ENCODE measurements at regions not wholly inside any gene's neighbourhood (a gene's known extent, or its start where the extent isn't known, plus 50 kb on each side); places are given as distances from the start of the nearest gene placed in this dataset.

DNA sequence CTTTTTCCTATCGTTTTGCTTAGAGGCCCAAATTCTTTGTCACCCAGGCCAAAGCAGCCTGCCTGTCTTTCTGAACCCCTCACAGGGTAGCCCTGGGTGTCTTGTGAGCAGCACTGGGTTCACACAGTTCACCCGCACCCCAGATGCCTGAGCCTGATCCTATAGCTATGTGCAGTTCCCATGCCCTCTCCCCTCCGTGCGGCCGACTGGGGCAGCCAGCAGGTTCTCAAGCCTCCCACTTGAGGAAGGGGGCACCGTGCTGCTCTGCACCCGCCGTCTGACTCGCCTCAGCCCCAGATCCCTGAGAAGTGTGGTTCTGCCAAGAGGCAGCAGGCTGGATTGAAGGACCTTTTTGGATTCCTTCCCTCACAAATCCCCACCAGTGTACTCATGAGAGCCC lies 89.0 kb downstream of the PSMB1 start:
- TF ChIP-seq POLR2A (IDR thresholded peaks at IDR 0.05) = no peak
- TF ChIP-seq, protein P1, sequence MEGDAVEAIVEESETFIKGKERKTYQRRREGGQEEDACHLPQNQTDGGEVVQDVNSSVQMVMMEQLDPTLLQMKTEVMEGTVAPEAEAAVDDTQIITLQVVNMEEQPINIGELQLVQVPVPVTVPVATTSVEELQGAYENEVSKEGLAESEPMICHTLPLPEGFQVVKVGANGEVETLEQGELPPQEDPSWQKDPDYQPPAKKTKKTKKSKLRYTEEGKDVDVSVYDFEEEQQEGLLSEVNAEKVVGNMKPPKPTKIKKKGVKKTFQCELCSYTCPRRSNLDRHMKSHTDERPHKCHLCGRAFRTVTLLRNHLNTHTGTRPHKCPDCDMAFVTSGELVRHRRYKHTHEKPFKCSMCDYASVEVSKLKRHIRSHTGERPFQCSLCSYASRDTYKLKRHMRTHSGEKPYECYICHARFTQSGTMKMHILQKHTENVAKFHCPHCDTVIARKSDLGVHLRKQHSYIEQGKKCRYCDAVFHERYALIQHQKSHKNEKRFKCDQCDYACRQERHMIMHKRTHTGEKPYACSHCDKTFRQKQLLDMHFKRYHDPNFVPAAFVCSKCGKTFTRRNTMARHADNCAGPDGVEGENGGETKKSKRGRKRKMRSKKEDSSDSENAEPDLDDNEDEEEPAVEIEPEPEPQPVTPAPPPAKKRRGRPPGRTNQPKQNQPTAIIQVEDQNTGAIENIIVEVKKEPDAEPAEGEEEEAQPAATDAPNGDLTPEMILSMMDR (IDR thresholded peaks at IDR 0.05) = no peak

All from esophagus squamous epithelium (tissue), 4 donors.